ENCODE measurements at regions not wholly inside any gene's neighbourhood (a gene's known extent, or its start where the extent isn't known, plus 50 kb on each side); places are given as distances from the start of the nearest gene placed in this dataset.

DNA sequence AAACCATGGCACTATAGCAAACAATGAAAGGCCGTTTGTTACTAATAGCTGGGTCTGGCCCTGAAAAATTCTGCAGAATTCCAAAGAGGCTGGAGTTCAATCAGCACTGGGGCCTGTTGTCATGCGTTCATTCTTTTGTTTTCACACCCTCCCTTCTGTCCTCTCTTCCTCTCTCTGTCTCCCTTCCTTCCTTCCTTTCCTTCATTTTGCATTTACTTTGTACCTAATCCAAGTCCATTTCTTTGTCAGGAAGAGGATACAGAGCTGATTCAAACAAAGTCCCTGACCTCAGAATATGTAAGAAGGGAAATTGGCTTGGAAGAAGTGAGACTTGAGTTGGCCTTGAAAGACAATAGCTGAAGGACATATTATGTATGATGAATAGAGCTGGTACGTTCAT is 119.6 kb upstream of the LDB2 start:
- TF ChIP-seq CTCF (IDR thresholded peaks at IDR 0.05), result no peak
- TF ChIP-seq POLR2AphosphoS5 (IDR thresholded peaks at IDR 0.05), result no peak
- TF ChIP-seq EP300 (IDR thresholded peaks at IDR 0.05; ENCODE audit: low read depth), result no peak
- no peak for TF ChIP-seq POLR2A (IDR thresholded peaks at IDR 0.05)
